SK-N-SH treated with all-trans-retinoic acid at 6 μM for 48 hours (cell line): ENCODE measurements at regions not wholly inside any gene's neighbourhood (a gene's known extent, or its start where the extent isn't known, plus 50 kb on each side); places are given as distances from the start of the nearest gene placed in this dataset.

Experiments used
- ATAC-seq: fragments of 200-7000 bp; cut with Tn5 transposase; 3 replicates; pipeline ENCODE4 v1.9.1; 2020; ENCODE audit warnings: mild to moderate bottlenecking, moderate library complexity
- ARNTL ChIP-seq: fragments of 450-650 bp; formaldehyde crosslinking; IDR thresholded peaks from 2 replicates; pipeline ENCODE4 v1.5.0; 2020; ENCODE audit warnings: low read depth, mild to moderate bottlenecking, moderate library complexity, borderline replicate concordance
- BACH2 ChIP-seq: fragments of 250-450 bp; sonication (Bioruptor Pico); IDR thresholded peaks from 2 replicates; pipeline ENCODE4 v1.9.0; 2021; ENCODE audit warnings: mild to moderate bottlenecking, borderline replicate concordance
- CREB5 ChIP-seq: fragments of 250-450 bp; sonication (Bioruptor Pico); IDR thresholded peaks from 2 replicates; pipeline ENCODE4 v1.5.1; 2020; ENCODE audit warnings: low read depth, mild to moderate bottlenecking, moderate library complexity
- CSRNP3 ChIP-seq: fragments of 250-450 bp; sonication (Bioruptor Pico); IDR thresholded peaks from 2 replicates; pipeline ENCODE4 v1.5.1; 2021; ENCODE audit warnings: mild to moderate bottlenecking, moderate library complexity
- ESRRG ChIP-seq: fragments of 250-450 bp; sonication (Bioruptor Pico); IDR thresholded peaks from 2 replicates; pipeline ENCODE4 v1.6.1; 2021; ENCODE audit warnings: mild to moderate bottlenecking
- GLIS3 ChIP-seq: fragments of 250-450 bp; sonication (Bioruptor Pico); IDR thresholded peaks from 2 replicates; pipeline ENCODE4 v1.5.0; 2020; ENCODE audit warnings: mild to moderate bottlenecking, moderate library complexity
- ISL1 ChIP-seq: fragments of 250-450 bp; sonication (Bioruptor Pico); IDR thresholded peaks from 2 replicates; pipeline ENCODE4 v2.1.2; 2022; ENCODE audit warnings: mild to moderate bottlenecking, moderate library complexity
- OSR1 ChIP-seq: fragments of 250-450 bp; sonication (Bioruptor Pico); IDR thresholded peaks from 2 replicates; pipeline ENCODE4 v1.8.0; 2022; ENCODE audit warnings: moderate library complexity, mild to moderate bottlenecking, inconsistent platforms
- POU6F1 ChIP-seq: fragments of 250-450 bp; sonication (Bioruptor Pico); IDR thresholded peaks from 2 replicates; pipeline ENCODE4 v1.8.0; 2021; ENCODE audit warnings: low read depth, mild to moderate bottlenecking, moderate library complexity, borderline replicate concordance
- PPARA ChIP-seq: fragments of 250-450 bp; sonication (Bioruptor Pico); IDR thresholded peaks from 2 replicates; pipeline ENCODE4 v1.5.0; 2020; ENCODE audit warnings: mild to moderate bottlenecking, borderline replicate concordance
- RARB ChIP-seq: fragments of 250-450 bp; sonication (Bioruptor Pico); IDR thresholded peaks from 2 replicates; pipeline ENCODE4 v1.8.0; 2021; ENCODE audit warnings: mild to moderate bottlenecking, moderate library complexity
- SNAI2 ChIP-seq: fragments of 250-450 bp; sonication (Bioruptor Pico); IDR thresholded peaks from 2 replicates; pipeline ENCODE4 v1.5.0; 2020; ENCODE audit warnings: mild to moderate bottlenecking, moderate library complexity
- TOX ChIP-seq: fragments of 250-450 bp; sonication (Bioruptor Pico); IDR thresholded peaks from 2 replicates; pipeline ENCODE4 v1.8.0; 2021; ENCODE audit warnings: mild to moderate bottlenecking, moderate library complexity, borderline replicate concordance
- ZC3H10 ChIP-seq: fragments of 250-450 bp; sonication (Bioruptor Pico); IDR thresholded peaks from 2 replicates; pipeline ENCODE4 v1.5.1; 2021; ENCODE audit warnings: mild to moderate bottlenecking, moderate library complexity
- ZFP3 ChIP-seq: fragments of 250-450 bp; sonication (Bioruptor Pico); IDR thresholded peaks from 2 replicates; pipeline ENCODE4 v1.5.0; 2020; ENCODE audit warnings: mild to moderate bottlenecking, moderate library complexity
- ZFP30 ChIP-seq: fragments of 450-650 bp; formaldehyde crosslinking; IDR thresholded peaks from 2 replicates; pipeline ENCODE4 v1.5.0; 2022; ENCODE audit warnings: mild to moderate bottlenecking, moderate library complexity
- ZNF565 ChIP-seq: fragments of 450-650 bp; formaldehyde crosslinking; conservative IDR thresholded peaks from 2 replicates; pipeline ENCODE4 v1.5.0; 2020; ENCODE audit warnings: low read depth, mild to moderate bottlenecking, moderate library complexity
- ZNF70 ChIP-seq: fragments of 450-650 bp; formaldehyde crosslinking; IDR thresholded peaks from 2 replicates; pipeline ENCODE4 v1.5.0; 2020; ENCODE audit warnings: mild to moderate bottlenecking, moderate library complexity
- ZNF8 ChIP-seq: fragments of 450-650 bp; formaldehyde crosslinking; IDR thresholded peaks from 2 replicates; pipeline ENCODE4 v1.5.0; 2020; ENCODE audit warnings: mild to moderate bottlenecking, moderate library complexity
- TF ChIP-seq, protein P1 (sequence below): fragments of 250-450 bp; sonication (Bioruptor Pico); IDR thresholded peaks from 2 replicates; pipeline ENCODE4 v1.5.0; 2020; ENCODE audit warnings: mild to moderate bottlenecking, moderate library complexity
- TF ChIP-seq, protein P2 (sequence below): fragments of 250-450 bp; sonication (Bioruptor Pico); IDR thresholded peaks from 2 replicates; pipeline ENCODE4 v1.8.0; 2020; ENCODE audit warnings: mild to moderate bottlenecking, moderate library complexity, borderline replicate concordance

DNA sequence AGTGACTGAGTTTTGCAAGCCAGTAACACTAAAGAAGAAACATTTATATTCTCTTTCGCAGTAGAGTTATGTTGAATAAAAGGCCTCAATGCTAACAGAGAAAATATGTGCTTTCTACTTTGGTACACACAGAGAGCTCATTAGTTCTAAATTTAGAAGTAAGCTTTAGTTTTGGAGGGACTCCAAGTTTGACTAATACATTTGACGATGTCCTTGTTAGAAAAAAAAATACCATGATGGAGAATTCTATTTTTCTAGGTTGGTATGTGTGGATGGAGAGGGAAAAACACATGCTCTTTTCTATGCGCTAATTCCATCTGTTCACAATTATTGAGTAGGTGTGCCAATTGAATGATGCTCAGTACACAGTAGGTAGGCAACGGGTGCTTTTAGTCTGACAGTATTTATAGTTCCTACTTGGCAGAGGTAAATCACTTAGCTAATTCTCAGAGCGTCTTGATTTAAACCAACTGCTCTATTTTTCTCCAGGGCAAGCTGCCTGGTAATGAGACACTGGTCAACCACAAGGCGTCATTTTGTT lies 327.2 kb upstream of the AKR1E2 start:
- peak; percentile 96 for ATAC-seq

GRCh38 chr10:4494551-4494950 lies 331.5 kb upstream of the AKR1E2 start:
- no peak for TF ChIP-seq ZFP3 (CRISPR knock-in tag)
- no peak for TF ChIP-seq ISL1 (CRISPR knock-in tag)
- TF ChIP-seq OSR1 (CRISPR knock-in tag): no peak
- no peak for TF ChIP-seq GLIS3 (CRISPR knock-in tag)
- no peak for TF ChIP-seq TOX (CRISPR knock-in tag)
- no peak for TF ChIP-seq POU6F1 (CRISPR knock-in tag)
- no peak for TF ChIP-seq CREB5
- no peak for TF ChIP-seq SNAI2 (CRISPR knock-in tag)
- no peak for TF ChIP-seq ARNTL
- TF ChIP-seq CSRNP3 (CRISPR knock-in tag): no peak
- no peak for TF ChIP-seq ZC3H10 (CRISPR knock-in tag)
- TF ChIP-seq PPARA (CRISPR knock-in tag): no peak
- no peak for TF ChIP-seq ZFP30
- TF ChIP-seq ESRRG (CRISPR knock-in tag): no peak
- TF ChIP-seq, protein P1, sequence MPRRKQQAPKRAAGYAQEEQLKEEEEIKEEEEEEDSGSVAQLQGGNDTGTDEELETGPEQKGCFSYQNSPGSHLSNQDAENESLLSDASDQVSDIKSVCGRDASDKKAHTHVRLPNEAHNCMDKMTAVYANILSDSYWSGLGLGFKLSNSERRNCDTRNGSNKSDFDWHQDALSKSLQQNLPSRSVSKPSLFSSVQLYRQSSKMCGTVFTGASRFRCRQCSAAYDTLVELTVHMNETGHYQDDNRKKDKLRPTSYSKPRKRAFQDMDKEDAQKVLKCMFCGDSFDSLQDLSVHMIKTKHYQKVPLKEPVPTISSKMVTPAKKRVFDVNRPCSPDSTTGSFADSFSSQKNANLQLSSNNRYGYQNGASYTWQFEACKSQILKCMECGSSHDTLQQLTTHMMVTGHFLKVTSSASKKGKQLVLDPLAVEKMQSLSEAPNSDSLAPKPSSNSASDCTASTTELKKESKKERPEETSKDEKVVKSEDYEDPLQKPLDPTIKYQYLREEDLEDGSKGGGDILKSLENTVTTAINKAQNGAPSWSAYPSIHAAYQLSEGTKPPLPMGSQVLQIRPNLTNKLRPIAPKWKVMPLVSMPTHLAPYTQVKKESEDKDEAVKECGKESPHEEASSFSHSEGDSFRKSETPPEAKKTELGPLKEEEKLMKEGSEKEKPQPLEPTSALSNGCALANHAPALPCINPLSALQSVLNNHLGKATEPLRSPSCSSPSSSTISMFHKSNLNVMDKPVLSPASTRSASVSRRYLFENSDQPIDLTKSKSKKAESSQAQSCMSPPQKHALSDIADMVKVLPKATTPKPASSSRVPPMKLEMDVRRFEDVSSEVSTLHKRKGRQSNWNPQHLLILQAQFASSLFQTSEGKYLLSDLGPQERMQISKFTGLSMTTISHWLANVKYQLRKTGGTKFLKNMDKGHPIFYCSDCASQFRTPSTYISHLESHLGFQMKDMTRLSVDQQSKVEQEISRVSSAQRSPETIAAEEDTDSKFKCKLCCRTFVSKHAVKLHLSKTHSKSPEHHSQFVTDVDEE (CRISPR knock-in tag): no peak
- no peak for TF ChIP-seq RARB (CRISPR knock-in tag)
- no peak for TF ChIP-seq BACH2 (CRISPR knock-in tag)
- no peak for ATAC-seq

More for the DNA sequence above, 327.2 kb upstream of the AKR1E2 start:
- TF ChIP-seq BACH2 (CRISPR knock-in tag) (no peak), TOX (CRISPR knock-in tag) (0 out of 2 replicates have a peak, but pooled peaks have one; percentile 19), CSRNP3 (CRISPR knock-in tag) (no peak), ZFP30 (peak; percentile 91), SNAI2 (CRISPR knock-in tag) (no peak), ZNF565 (no peak), GLIS3 (CRISPR knock-in tag) (no peak), ISL1 (CRISPR knock-in tag) (peak; percentile 74), ARNTL (no peak)

DNA sequence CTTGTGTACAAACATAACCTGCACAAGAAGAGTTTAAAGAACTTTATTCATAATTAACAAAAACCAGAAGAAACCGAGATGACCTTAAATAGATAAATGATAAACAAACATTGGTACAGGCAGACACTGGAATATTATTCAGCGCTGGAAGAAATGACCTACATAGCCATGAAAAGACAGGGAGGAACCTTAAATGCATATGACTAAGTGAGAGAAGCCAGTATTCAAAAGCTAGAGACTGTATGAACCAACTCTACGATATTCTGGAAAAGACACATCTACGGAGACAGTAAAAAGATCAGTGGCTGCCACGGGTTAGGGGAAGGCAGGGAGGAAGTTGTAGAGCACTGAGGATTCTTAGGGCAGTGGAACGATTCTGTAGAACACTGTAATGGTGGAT lies 333.8 kb upstream of the AKR1E2 start:
- ATAC-seq: no peak
- TF ChIP-seq, protein P2, sequence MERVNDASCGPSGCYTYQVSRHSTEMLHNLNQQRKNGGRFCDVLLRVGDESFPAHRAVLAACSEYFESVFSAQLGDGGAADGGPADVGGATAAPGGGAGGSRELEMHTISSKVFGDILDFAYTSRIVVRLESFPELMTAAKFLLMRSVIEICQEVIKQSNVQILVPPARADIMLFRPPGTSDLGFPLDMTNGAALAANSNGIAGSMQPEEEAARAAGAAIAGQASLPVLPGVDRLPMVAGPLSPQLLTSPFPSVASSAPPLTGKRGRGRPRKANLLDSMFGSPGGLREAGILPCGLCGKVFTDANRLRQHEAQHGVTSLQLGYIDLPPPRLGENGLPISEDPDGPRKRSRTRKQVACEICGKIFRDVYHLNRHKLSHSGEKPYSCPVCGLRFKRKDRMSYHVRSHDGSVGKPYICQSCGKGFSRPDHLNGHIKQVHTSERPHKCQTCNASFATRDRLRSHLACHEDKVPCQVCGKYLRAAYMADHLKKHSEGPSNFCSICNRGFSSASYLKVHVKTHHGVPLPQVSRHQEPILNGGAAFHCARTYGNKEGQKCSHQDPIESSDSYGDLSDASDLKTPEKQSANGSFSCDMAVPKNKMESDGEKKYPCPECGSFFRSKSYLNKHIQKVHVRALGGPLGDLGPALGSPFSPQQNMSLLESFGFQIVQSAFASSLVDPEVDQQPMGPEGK (CRISPR knock-in tag): no peak
- no peak for TF ChIP-seq ISL1 (CRISPR knock-in tag)
- no peak for TF ChIP-seq BACH2 (CRISPR knock-in tag)
- no peak for TF ChIP-seq POU6F1 (CRISPR knock-in tag)
- TF ChIP-seq, protein P1 (CRISPR knock-in tag): no peak
- no peak for TF ChIP-seq ZNF70
- no peak for TF ChIP-seq OSR1 (CRISPR knock-in tag)
- no peak for TF ChIP-seq SNAI2 (CRISPR knock-in tag)
- TF ChIP-seq ZFP3 (CRISPR knock-in tag): no peak
- no peak for TF ChIP-seq TOX (CRISPR knock-in tag)
- no peak for TF ChIP-seq PPARA (CRISPR knock-in tag)
- TF ChIP-seq RARB (CRISPR knock-in tag): no peak
- TF ChIP-seq ZNF8 (CRISPR knock-in tag): no peak
